HAP-1 (cell line): ENCODE measurements at regions not wholly inside any gene's neighbourhood (a gene's known extent, or its start where the extent isn't known, plus 50 kb on each side); places are given as distances from the start of the nearest gene placed in this dataset.
A peak's percentile ranks its signal among the peaks of the same experiment; 100 is the strongest.
"Not testable (repeated sequence)": the region's sequence is repeated elsewhere in the genome, so short reads cannot be mapped to it uniquely, and the experiment has no call there.

Source experiments
- DNase-seq, 2 experiments: peaks; one replicate each; pipeline ENCODE4 v3.0.0-alpha.2; 2016 to 2020; ENCODE audit warnings: low spot score in 2 of 2
- H3K27me3 ChIP-seq: fragments of 250-450 bp; sonication (Bioruptor Pico); 2 replicates; pipeline ENCODE4 v1.5.1; 2020; ENCODE audit warnings: low read depth, mild to moderate bottlenecking, moderate library complexity
- H3K36me3 ChIP-seq: fragments of 250-450 bp; sonication (Bioruptor Pico); replicated peaks from 2 replicates; pipeline ENCODE4 v1.5.1; 2020; ENCODE audit warnings: mild to moderate bottlenecking
- H3K4me1 ChIP-seq: fragments of 250-450 bp; sonication (Bioruptor Pico); 2 replicates; pipeline ENCODE4 v1.5.1; 2020; ENCODE audit warnings: mild to moderate bottlenecking
- H3K4me3 ChIP-seq: fragments of 250-450 bp; sonication (Bioruptor Pico); 2 replicates; pipeline ENCODE4 v1.5.1; 2020; ENCODE audit warnings: mild to moderate bottlenecking, moderate library complexity
- H3K9me3 ChIP-seq: fragments of 250-450 bp; sonication (Bioruptor Pico); 2 replicates; pipeline ENCODE4 v1.5.1; 2020; ENCODE audit warnings: mild to moderate bottlenecking, moderate library complexity
- in situ Hi-C: fragments of 300-500 bp; cut with MboI; formaldehyde crosslinking; loops from 3 replicates; pipeline ENCODE4 v1.14.3; 2020; ENCODE audit warnings: low sequenced_read_pairs, inconsistent platforms, mixed read lengths

- Histone ChIP-seq H3K4me3 (no peak overlapping the region), H3K4me1 (no peaks in the 10 kb centered on the region), H3K27me3 (0 out of 2 replicates have a peak, but pooled peaks cover 3% of the 10 kb centered on the region), H3K9me3 (no peaks in the 10 kb centered on the region), H3K36me3 (no peaks in the 10 kb centered on the region)
- DNase-seq, result peak in 1 of 2 experiments; percentile 22
- in situ Hi-C loops, result no loop called here
These were observed 81.0 kb downstream of the CPXCR1 start for GRCh38 chrX:88828011-88828410.

DNA sequence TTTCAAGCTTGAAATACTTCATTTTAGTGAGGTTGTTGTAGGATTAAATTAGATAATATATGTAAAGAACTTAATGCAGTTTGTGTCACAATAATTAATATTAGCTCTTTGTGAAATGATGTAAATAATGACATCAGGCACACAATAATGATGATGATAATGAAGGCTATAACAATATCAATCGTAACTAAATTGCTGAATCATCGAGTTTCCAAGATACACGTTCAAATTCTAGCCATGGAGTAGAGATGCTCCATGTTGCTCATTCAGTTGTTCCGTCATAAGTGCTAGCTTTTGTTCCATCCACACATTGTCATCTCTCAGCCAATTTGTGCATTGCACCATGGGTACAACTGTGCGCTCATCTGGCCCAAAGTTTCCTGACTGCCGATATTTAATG lies 83.1 kb downstream of the CPXCR1 start:
- in situ Hi-C loops, result no loop called here
- no peak for DNase-seq
- no peaks in the 10 kb centered on the region for H3K36me3 ChIP-seq
- H3K4me3 ChIP-seq, result no peak overlapping the region
- no peaks in the 10 kb centered on the region for H3K9me3 ChIP-seq
- no peaks in the 10 kb centered on the region for H3K4me1 ChIP-seq
- H3K27me3 ChIP-seq, result 0 out of 2 replicates have a peak, but pooled peaks cover 3% of the 10 kb centered on the region

DNA sequence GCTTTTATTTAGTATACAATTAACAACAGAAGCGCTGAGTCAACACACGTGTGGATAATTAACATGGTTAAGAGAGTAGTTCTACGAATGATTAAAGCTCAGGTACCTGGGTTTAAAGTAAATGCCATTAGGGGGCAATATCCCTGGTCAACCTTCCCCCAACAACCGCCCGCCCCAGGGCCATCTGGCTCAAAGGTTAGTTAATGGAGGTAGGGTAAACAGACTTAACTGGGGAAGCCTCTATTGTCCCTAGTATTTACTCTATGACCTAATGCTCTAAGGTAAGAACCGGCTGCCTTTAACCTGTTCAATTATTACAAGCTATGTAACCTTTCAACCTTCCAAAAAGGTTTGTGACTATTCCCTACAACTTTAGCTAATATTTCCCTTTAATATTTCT lies 90.7 kb downstream of the CPXCR1 start:
- H3K4me1 ChIP-seq, H3K36me3 ChIP-seq, H3K9me3 ChIP-seq, DNase-seq, H3K27me3 ChIP-seq, in situ Hi-C loops, H3K4me3 ChIP-seq: not testable (repeated sequence)

- Histone ChIP-seq H3K27me3 (no peaks in the 10 kb centered on the region), H3K9me3 (no peaks in the 10 kb centered on the region), H3K36me3 (no peaks in the 10 kb centered on the region), H3K4me3 (no peak overlapping the region), H3K4me1 (no peaks in the 10 kb centered on the region)
- in situ Hi-C loops, result no loop called here
- no peak for DNase-seq
These were observed 91.4 kb downstream of the CPXCR1 start for GRCh38 chrX:88838392-88838791.

GRCh38 chrX:88843841-88844240 lies 96.8 kb downstream of the CPXCR1 start:
- in situ Hi-C loops, H3K4me1 ChIP-seq, H3K4me3 ChIP-seq, H3K36me3 ChIP-seq, H3K9me3 ChIP-seq, DNase-seq, H3K27me3 ChIP-seq: not testable (repeated sequence)

- H3K9me3 ChIP-seq, result no peaks in the 10 kb centered on the region
These were observed 106.9 kb downstream of the CPXCR1 start for GRCh38 chrX:88853925-88854324.

DNA sequence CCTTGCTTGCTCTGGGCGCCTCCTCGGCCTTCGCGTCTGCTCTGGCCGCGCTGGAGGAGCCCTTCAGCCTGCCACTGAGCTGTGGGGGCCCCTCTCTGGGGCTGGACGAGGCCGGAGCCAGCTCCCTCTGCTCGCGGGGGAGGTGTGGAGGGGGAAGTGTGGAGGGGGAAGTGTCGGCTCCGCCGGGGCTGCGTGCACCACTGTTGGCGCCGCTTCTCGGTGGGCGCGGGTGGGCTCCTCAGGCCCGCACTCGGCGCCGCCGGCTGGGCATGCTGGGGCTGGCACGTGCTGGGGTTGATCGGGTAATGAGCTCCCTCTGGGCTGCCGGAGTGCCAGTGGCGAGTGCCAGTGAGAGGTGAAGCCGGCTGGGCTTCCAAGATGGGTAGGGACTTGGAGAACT lies 116.7 kb downstream of the CPXCR1 start:
- Histone ChIP-seq H3K4me3 (no peak overlapping the region), H3K4me1 (no peaks in the 10 kb centered on the region), H3K9me3 (no peaks in the 10 kb centered on the region), H3K36me3 (no peaks in the 10 kb centered on the region), H3K27me3 (no peaks in the 10 kb centered on the region)
- no peak for DNase-seq
- in situ Hi-C loops, result no loop called here

More at GRCh38 chrX:88853925-88854324, 106.9 kb downstream of the CPXCR1 start:
- DNase-seq, result no peak
- Histone ChIP-seq H3K36me3 (no peaks in the 10 kb centered on the region), H3K27me3 (no peaks in the 10 kb centered on the region), H3K4me3 (no peak overlapping the region), H3K4me1 (no peaks in the 10 kb centered on the region)
- in situ Hi-C loops, result no loop called here

DNA sequence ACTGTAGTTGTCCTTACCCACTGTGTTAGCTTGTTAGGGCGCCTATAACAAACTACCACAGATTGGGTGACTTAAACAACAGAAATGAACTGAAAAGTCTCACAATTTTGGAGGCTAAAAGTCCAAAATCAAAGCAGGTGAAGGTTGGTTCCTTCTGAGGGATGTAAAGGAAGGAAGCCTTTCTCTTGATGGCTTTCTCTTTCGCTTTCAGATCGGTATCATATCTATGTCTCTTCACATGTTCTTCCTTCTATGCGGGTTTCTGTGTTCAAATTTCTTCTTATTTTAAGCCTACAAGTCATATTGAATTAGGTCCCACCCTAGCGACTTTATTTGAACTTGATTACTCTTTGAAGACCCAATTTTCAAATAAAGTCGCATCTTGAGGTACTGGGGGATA lies 118.6 kb downstream of the CPXCR1 start:
- DNase-seq, result no peak
- in situ Hi-C loops, result no loop called here
- Histone ChIP-seq H3K4me3 (no peak overlapping the region), H3K27me3 (no peaks in the 10 kb centered on the region), H3K36me3 (no peaks in the 10 kb centered on the region), H3K4me1 (no peaks in the 10 kb centered on the region), H3K9me3 (no peaks in the 10 kb centered on the region)

DNA sequence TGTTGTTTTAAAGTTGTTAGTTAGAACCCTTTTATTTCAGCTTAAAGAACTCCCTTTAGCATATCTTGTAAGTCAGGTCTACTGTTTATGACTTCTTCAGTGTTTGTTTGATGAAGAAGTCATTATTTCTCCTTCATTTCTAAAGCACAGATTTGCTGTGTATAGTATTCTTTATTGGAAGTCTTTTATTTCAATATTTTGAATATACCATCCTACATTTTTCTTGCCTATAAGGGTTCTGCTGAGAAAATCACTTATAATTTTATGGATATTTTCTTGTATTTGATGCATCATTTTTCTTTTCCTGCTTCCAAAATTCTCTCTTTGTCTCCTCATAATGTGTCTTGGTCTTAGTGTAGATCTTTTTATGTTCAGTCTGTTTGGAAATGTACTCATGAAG lies 134.5 kb downstream of the CPXCR1 start:
- Histone ChIP-seq H3K9me3 (no peaks in the 10 kb centered on the region), H3K4me1 (no peaks in the 10 kb centered on the region), H3K27me3 (no peaks in the 10 kb centered on the region), H3K36me3 (no peaks in the 10 kb centered on the region), H3K4me3 (no peak overlapping the region)
- DNase-seq, result no peak
- in situ Hi-C loops, result no loop called here

- Histone ChIP-seq H3K27me3 (no peaks in the 10 kb centered on the region), H3K9me3 (no peaks in the 10 kb centered on the region), H3K4me3 (no peak overlapping the region), H3K4me1 (no peaks in the 10 kb centered on the region), H3K36me3 (no peaks in the 10 kb centered on the region)
- in situ Hi-C loops, result no loop called here
- no peak for DNase-seq
These were observed 136.2 kb downstream of the CPXCR1 start for GRCh38 chrX:88883200-88883599.

GRCh38 chrX:88886908-88887307 lies 139.9 kb downstream of the CPXCR1 start:
- DNase-seq, result no peak
- no peaks in the 10 kb centered on the region for H3K36me3 ChIP-seq
- H3K9me3 ChIP-seq, result no peaks in the 10 kb centered on the region
- no peaks in the 10 kb centered on the region for H3K4me1 ChIP-seq
- H3K4me3 ChIP-seq, result no peak overlapping the region
- in situ Hi-C loops, result no loop called here
- H3K27me3 ChIP-seq, result no peaks in the 10 kb centered on the region

- H3K27me3 ChIP-seq, result no peaks in the 10 kb centered on the region
- no peaks in the 10 kb centered on the region for H3K36me3 ChIP-seq
- no peak overlapping the region for H3K4me3 ChIP-seq
- in situ Hi-C loops, result no loop called here
- H3K9me3 ChIP-seq, result no peaks in the 10 kb centered on the region
- no peaks in the 10 kb centered on the region for H3K4me1 ChIP-seq
- no peak for DNase-seq
These were observed 157.1 kb downstream of the CPXCR1 start for GRCh38 chrX:88903989-88904718.

DNA sequence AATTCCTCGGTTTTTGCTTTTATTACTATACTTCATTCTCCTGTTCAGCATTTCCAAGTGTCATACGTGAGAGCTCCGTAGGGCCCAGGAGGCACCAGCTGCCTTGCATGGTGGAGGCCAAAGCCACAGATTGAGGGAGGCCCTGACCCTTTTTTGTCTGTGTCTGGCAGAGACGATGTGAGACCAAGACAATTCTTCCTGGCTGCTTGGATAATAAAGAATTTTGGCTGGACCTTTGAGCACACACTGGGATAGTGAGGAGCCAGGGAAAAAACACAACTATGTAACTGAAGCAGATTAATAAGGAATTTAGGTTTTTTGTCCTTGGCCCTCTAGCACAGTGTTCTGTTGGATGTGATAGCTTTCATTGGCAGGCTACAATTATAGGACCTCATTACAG lies 161.0 kb downstream of the CPXCR1 start:
- in situ Hi-C loops, result no loop called here
- Histone ChIP-seq H3K27me3 (no peaks in the 10 kb centered on the region), H3K4me1 (no peaks in the 10 kb centered on the region), H3K36me3 (no peaks in the 10 kb centered on the region), H3K4me3 (no peak overlapping the region), H3K9me3 (no peaks in the 10 kb centered on the region)
- DNase-seq, result no peak

DNA sequence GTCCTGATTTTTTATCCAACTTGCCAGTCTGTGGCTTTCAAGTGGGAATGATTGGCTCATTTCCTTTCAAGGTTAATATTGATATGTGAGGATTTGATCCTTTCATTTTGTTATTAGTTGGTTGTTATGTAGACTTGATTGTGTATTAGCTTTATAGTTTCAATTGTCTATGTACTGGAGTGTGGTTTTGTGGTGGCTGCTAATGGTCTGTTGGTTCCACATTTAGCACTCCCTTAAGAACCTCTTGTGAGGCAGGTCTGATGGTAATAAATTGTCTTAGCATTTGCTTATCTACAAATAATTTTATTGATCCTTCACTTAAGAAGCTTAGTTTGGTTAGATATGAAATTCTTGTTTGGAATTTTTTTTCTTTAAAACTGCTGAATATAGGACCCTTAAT lies 190.6 kb downstream of the CPXCR1 start:
- in situ Hi-C loops, result no loop called here
- Histone ChIP-seq H3K36me3 (no peaks in the 10 kb centered on the region), H3K9me3 (no peaks in the 10 kb centered on the region), H3K27me3 (no peaks in the 10 kb centered on the region), H3K4me1 (peaks cover 11% of the 10 kb centered on the region), H3K4me3 (no peak overlapping the region)
- DNase-seq, result no peak

DNA sequence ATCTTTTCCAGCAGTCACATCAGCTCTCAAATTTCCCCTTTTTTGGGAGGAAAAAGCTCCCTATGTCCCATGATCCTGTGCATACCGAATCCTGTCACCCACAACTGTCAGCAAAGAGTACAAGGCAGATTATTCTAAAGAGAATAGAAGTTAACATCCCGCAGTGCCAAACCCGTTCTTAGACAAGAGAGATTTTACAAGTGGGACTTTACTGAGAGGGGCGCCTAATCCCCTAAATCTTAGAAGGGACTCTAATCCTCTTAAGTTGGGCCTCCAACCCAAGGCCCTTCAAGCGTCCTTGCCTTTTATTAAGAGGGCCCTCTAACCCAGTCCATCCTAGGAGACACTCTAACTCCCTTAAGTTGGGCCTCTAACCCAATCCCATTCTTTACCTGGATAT lies 193.9 kb downstream of the CPXCR1 start:
- Histone ChIP-seq H3K36me3 (no peaks in the 10 kb centered on the region), H3K27me3 (no peaks in the 10 kb centered on the region), H3K4me1 (peaks cover 25% of the 10 kb centered on the region), H3K4me3 (no peak overlapping the region), H3K9me3 (no peaks in the 10 kb centered on the region)
- in situ Hi-C loops, result no loop called here
- DNase-seq, result peak; percentile 15 to 63
